Activated CD4-positive, alpha-beta T cell treated with anti-CD3 and anti-CD28 coated beads for 4 hours (primary cell): ENCODE measurements at regions not wholly inside any gene's neighbourhood (a gene's known extent, or its start where the extent isn't known, plus 50 kb on each side); places are given as distances from the start of the nearest gene placed in this dataset.

Experiments
- DNase-seq, 2 donors: peaks; one replicate each; pipeline ENCODE4 v3.0.0-alpha.2; 2020

GRCh38 chr20:51867251-51867650 lies 64.9 kb upstream of the SALL4 start:
- no peak for DNase-seq

GRCh38 chr20:51864967-51865366 lies 62.6 kb upstream of the SALL4 start:
- DNase-seq, result no peak

- no peak for DNase-seq
These were observed 60.5 kb upstream of the SALL4 start for GRCh38 chr20:51862796-51863195.

GRCh38 chr20:51861726-51862466 lies 59.6 kb upstream of the SALL4 start:
- DNase-seq, result no peak

- DNase-seq, result no peak
These were observed 58.0 kb upstream of the SALL4 start for GRCh38 chr20:51860111-51860882.

GRCh38 chr20:51856432-51856831 lies 54.1 kb upstream of the SALL4 start:
- no peak for DNase-seq

GRCh38 chr20:51854921-51855320 lies 52.6 kb upstream of the SALL4 start:
- no peak for DNase-seq
